Panc1 (cell line): ENCODE measurements at regions not wholly inside any gene's neighbourhood (a gene's known extent, or its start where the extent isn't known, plus 50 kb on each side); places are given as distances from the start of the nearest gene placed in this dataset.

Experiments used
- ATAC-seq: fragments of 200-7000 bp; cut with Tn5 transposase; 2 replicates; pipeline ENCODE4 v1.9.1; 2020; ENCODE audit warnings: mild to moderate bottlenecking, moderate library complexity
- BruUV-seq: library from RNA; stranded (reverse); fragments of 400-500 nt; replicated peaks from 2 replicates; lab custom pipeline; 2021; lab: Mats Ljungman, UMichigan
- CTCF ChIA-PET: fragments of 300-600 bp; sonication (Branson Sonifier 250); formaldehyde crosslinking; loops from one replicate; lab custom pipeline; 2022; ENCODE audit warnings: antibody characterized with exemption; lab: Charles Lee
- POLR2A ChIA-PET: fragments of 300-600 bp; sonication (Branson Sonifier 250); formaldehyde crosslinking; loops from one replicate; lab custom pipeline; 2022; ENCODE audit warnings: antibody characterized with exemption; lab: Charles Lee
- DNase-seq: peaks from one replicate; pipeline ENCODE4 v3.0.0-alpha.2; 2010; ENCODE audit warnings: low read depth, low spot score
- H3K27ac ChIP-seq: 2 replicates; pipeline ENCODE4 v1.5.1; 2011; ENCODE audit warnings: mild to moderate bottlenecking, low read length, inconsistent platforms
- H3K27me3 ChIP-seq: fragments of 200-500 bp; sonication (Bioruptor generic); 2 replicates; pipeline ENCODE4 v1.6.0; 2014; ENCODE audit warnings: low read length, inconsistent platforms; ENCODE audit not compliant: control insufficient read depth, insufficient read depth
- H3K36me3 ChIP-seq: fragments of 200-500 bp; sonication (Bioruptor generic); 2 replicates; pipeline ENCODE4 v1.5.1; 2014; ENCODE audit warnings: inconsistent platforms, mild to moderate bottlenecking, low read length, moderate library complexity; ENCODE audit not compliant: control insufficient read depth, insufficient read depth
- H3K4me1 ChIP-seq: 2 replicates; pipeline ENCODE4 v1.5.1; 2011; ENCODE audit warnings: inconsistent platforms, mild to moderate bottlenecking, low read length, moderate library complexity; ENCODE audit not compliant: control insufficient read depth, insufficient read depth
- H3K4me3 ChIP-seq, 2 experiments: 2 replicates each; pipeline ENCODE4 v1.5.1; 2011 to 2012; ENCODE audit warnings: low read depth in 2 of 2, low read length in 2 of 2, mild to moderate bottlenecking in 2 of 2, inconsistent platforms in 1 of 2, moderate library complexity in 1 of 2
- H3K9me3 ChIP-seq: fragments of 200-500 bp; sonication (Bioruptor generic); 2 replicates; pipeline ENCODE4 v1.5.1; 2014; ENCODE audit warnings: low read depth, mild to moderate bottlenecking, inconsistent platforms, low read length, moderate library complexity; ENCODE audit not compliant: control insufficient read depth, insufficient read depth
- POLR2AphosphoS5 ChIP-seq: IDR thresholded peaks from 2 replicates; pipeline ENCODE4 v1.6.1; 2012; ENCODE audit warnings: mild to moderate bottlenecking, low read depth, low read length, moderate library complexity
- SIN3A ChIP-seq: IDR thresholded peaks from 2 replicates; pipeline ENCODE4 v1.6.1; 2012; ENCODE audit warnings: low read depth, mild to moderate bottlenecking, low read length, moderate library complexity, borderline replicate concordance; ENCODE audit not compliant: insufficient read depth
- TCF7L2 ChIP-seq: IDR thresholded peaks from 2 replicates; pipeline ENCODE4 v1.6.1; 2011; ENCODE audit warnings: mild to moderate bottlenecking, low read depth, low read length, inconsistent platforms
- in situ Hi-C: cut with HindIII; loops from 2 replicates; pipeline ENCODE4 v1.10.0; 2016; ENCODE audit warnings: low sequenced_read_pairs, low pct_unique_long_range_greater_than_20kb
- intact Hi-C: fragments of 100-400 bp; cut with micrococcal nuclease; formaldehyde crosslinking; loops from one replicate; pipeline ENCODE4 v1.10.0; 2022; ENCODE audit not compliant: unreplicated experiment
- TF ChIP-seq, protein P1 (sequence below): fragments of 450-650 bp; IDR thresholded peaks from 2 replicates; pipeline ENCODE4 v1.5.1; 2017; ENCODE audit warnings: mild to moderate bottlenecking
- TF ChIP-seq, protein P2 (sequence below), 2 experiments: IDR thresholded peaks; 2 replicates each; pipeline ENCODE4 v1.6.1; 2011 to 2012; ENCODE audit warnings: low read depth in 2 of 2, control low read depth in 1 of 2, low read length in 1 of 2, mild to moderate bottlenecking in 1 of 2, moderate library complexity in 1 of 2; ENCODE audit not compliant: insufficient read depth in 1 of 2

DNA sequence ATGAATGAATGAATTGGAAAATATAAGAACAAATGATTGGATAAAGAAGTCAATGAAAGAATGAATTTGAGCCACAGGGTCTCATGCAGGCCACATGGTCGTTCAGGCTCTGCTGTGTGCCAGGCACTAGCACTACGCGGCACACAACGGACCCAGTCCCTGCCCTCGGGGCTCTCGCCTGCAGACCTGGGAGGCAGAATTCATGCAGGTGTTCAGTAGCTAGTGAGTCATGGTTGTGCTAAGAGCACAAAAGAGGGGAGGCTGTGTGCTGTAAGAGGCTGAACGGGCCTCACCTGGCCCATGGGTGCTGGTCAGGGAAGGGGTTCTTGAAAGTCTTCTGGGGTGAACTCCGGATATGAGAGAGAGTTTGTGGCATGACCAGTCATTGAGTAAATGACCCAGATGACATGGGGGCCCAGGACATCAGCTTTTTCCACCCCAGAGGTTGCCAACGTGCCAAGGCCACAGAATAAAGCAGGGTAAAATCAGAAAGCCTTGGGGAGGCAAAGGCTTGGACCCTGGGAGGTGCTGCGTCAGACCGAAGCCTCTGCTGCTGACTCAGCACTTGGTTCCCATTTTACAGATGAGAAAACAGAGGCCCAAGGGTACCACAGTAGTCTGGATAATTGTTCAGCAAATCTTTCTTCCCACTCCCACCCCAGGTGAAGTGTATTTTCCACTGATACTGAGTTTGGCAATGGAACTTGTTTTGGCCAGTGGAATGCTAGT is 264.3 kb upstream of the MVB12B start:
- H3K36me3 ChIP-seq = no peaks in the 10 kb centered on the region
- no peak for DNase-seq
- POLR2A ChIA-PET = no interaction called here
- no peak overlapping the region for H3K27ac ChIP-seq
- CTCF ChIA-PET = no interaction called here
- in situ Hi-C loops (no loop called here), intact Hi-C loops (no loop called here)
- no peak for TF ChIP-seq TCF7L2
- TF ChIP-seq POLR2AphosphoS5 = no peak
- TF ChIP-seq, protein P1, sequence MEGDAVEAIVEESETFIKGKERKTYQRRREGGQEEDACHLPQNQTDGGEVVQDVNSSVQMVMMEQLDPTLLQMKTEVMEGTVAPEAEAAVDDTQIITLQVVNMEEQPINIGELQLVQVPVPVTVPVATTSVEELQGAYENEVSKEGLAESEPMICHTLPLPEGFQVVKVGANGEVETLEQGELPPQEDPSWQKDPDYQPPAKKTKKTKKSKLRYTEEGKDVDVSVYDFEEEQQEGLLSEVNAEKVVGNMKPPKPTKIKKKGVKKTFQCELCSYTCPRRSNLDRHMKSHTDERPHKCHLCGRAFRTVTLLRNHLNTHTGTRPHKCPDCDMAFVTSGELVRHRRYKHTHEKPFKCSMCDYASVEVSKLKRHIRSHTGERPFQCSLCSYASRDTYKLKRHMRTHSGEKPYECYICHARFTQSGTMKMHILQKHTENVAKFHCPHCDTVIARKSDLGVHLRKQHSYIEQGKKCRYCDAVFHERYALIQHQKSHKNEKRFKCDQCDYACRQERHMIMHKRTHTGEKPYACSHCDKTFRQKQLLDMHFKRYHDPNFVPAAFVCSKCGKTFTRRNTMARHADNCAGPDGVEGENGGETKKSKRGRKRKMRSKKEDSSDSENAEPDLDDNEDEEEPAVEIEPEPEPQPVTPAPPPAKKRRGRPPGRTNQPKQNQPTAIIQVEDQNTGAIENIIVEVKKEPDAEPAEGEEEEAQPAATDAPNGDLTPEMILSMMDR = no peak
- TF ChIP-seq, protein P2, sequence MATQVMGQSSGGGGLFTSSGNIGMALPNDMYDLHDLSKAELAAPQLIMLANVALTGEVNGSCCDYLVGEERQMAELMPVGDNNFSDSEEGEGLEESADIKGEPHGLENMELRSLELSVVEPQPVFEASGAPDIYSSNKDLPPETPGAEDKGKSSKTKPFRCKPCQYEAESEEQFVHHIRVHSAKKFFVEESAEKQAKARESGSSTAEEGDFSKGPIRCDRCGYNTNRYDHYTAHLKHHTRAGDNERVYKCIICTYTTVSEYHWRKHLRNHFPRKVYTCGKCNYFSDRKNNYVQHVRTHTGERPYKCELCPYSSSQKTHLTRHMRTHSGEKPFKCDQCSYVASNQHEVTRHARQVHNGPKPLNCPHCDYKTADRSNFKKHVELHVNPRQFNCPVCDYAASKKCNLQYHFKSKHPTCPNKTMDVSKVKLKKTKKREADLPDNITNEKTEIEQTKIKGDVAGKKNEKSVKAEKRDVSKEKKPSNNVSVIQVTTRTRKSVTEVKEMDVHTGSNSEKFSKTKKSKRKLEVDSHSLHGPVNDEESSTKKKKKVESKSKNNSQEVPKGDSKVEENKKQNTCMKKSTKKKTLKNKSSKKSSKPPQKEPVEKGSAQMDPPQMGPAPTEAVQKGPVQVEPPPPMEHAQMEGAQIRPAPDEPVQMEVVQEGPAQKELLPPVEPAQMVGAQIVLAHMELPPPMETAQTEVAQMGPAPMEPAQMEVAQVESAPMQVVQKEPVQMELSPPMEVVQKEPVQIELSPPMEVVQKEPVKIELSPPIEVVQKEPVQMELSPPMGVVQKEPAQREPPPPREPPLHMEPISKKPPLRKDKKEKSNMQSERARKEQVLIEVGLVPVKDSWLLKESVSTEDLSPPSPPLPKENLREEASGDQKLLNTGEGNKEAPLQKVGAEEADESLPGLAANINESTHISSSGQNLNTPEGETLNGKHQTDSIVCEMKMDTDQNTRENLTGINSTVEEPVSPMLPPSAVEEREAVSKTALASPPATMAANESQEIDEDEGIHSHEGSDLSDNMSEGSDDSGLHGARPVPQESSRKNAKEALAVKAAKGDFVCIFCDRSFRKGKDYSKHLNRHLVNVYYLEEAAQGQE (IDR thresholded peaks at IDR 0.05; ENCODE audit: insufficient read depth in 1 of 2, low read depth in 2 of 2, low read length in 1 of 2) = no peak
- no peak for TF ChIP-seq SIN3A
- no peak overlapping the region for H3K4me3 ChIP-seq
- no peak for ATAC-seq
- no peaks in the 10 kb centered on the region; the same call in 1 of the 2 replicates for H3K4me1 ChIP-seq
- H3K27me3 ChIP-seq = no peaks in the 10 kb centered on the region; the same call in 1 of the 2 replicates
- H3K9me3 ChIP-seq = no peaks in the 10 kb centered on the region
- no TSS peak for BruUV-seq

DNA sequence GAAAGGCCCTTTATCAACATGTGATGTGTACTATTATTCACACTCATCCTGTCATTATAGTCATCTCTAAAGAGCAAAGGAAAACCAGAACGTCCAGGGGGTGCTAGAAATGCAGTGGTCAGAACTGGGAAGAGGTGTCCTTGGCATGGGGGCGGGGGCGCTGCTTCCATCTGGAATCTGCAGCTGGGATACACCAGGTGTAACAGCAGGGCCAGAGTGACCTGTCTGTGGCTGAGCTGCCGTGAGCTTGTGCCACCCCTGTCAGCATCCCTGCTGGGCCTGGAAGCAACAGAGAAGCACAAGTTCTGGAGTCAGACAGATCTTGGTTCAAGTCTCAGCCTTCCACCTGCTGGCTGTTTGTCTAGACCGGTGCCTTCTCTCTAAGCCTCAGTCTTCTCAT is 263.3 kb upstream of the MVB12B start:
- DNase-seq (no peak), ATAC-seq (no peak)
- H3K27me3 ChIP-seq = no peaks in the 10 kb centered on the region; the same call in 1 of the 2 replicates
- ChIA-PET POLR2A (no interaction called here), CTCF (no interaction called here)
- H3K9me3 ChIP-seq = no peaks in the 10 kb centered on the region
- in situ Hi-C loops (no loop called here), intact Hi-C loops (no loop called here)
- no peak overlapping the region for H3K27ac ChIP-seq
- no peak overlapping the region for H3K4me3 ChIP-seq
- H3K36me3 ChIP-seq = no peaks in the 10 kb centered on the region
- TF ChIP-seq, protein P2 (IDR thresholded peaks at IDR 0.05; ENCODE audit: insufficient read depth in 1 of 2, low read depth in 2 of 2, low read length in 1 of 2) = no peak
- TF ChIP-seq POLR2AphosphoS5 (no peak), SIN3A (no peak), TCF7L2 (no peak)
- TF ChIP-seq, protein P1 = no peak
- BruUV-seq = no TSS peak
- no peaks in the 10 kb centered on the region for H3K4me1 ChIP-seq
